ENCODE measurements at regions not wholly inside any gene's neighbourhood (a gene's known extent, or its start where the extent isn't known, plus 50 kb on each side); places are given as distances from the start of the nearest gene placed in this dataset.

GRCh38 chr6:130676773-130677144 is 150.4 kb upstream of the SMLR1 start:
- intact Hi-C loops (cut with DNase I): no loop called here
- no peak overlapping the region for H3K27ac ChIP-seq
- DNase-seq (no peak), ATAC-seq (no peak)
- H3K9me3 ChIP-seq: peaks cover 7% of the 10 kb centered on the region
- no peaks in the 10 kb centered on the region for H3K27me3 ChIP-seq (ENCODE audit: low read depth)
- peaks cover 7% of the 10 kb centered on the region for H3K4me1 ChIP-seq
- no peak overlapping the region for H3K4me3 ChIP-seq
- no peaks in the 10 kb centered on the region for H3K36me3 ChIP-seq
- TF ChIP-seq CTCF (IDR thresholded peaks at IDR 0.05): no peak

- H3K36me3 ChIP-seq: no peaks in the 10 kb centered on the region
- ATAC-seq (no peak), DNase-seq (no peak)
- H3K4me1 ChIP-seq: peaks cover 7% of the 10 kb centered on the region
- no peak for TF ChIP-seq CTCF (IDR thresholded peaks at IDR 0.05)
- intact Hi-C loops (cut with DNase I): no loop called here
- H3K4me3 ChIP-seq: no peak overlapping the region
- no peak overlapping the region for H3K27ac ChIP-seq
- H3K9me3 ChIP-seq: peaks cover 7% of the 10 kb centered on the region
- H3K27me3 ChIP-seq (ENCODE audit: low read depth): no peaks in the 10 kb centered on the region
Observed at GRCh38 chr6:130677312-130677711, 149.9 kb upstream of the SMLR1 start.

DNA sequence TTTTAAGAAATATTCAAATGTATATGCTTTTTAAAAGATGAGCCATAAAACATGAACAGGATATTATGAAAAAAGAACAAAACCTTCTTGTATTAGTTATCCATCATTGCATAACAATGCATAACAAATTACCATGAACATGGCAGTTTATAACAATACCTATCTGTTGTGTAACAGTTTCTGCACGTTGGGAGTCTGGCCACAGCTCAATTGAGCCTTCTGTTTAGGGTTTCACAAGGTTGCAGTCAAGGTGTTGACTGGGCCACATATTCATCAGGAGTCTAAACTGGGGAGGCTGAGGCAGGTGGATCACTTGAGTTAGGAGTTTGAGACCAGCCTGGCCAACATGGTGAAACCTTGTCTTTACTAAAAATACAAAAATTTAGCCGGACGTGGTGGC is 149.4 kb upstream of the SMLR1 start:
- TF ChIP-seq CTCF (IDR thresholded peaks at IDR 0.05): no peak
- Histone ChIP-seq H3K27ac (no peak overlapping the region), H3K4me1 (peaks cover 7% of the 10 kb centered on the region), H3K27me3 (ENCODE audit: low read depth) (no peaks in the 10 kb centered on the region), H3K36me3 (no peaks in the 10 kb centered on the region), H3K4me3 (no peak overlapping the region), H3K9me3 (peaks cover 7% of the 10 kb centered on the region)
- intact Hi-C loops (cut with DNase I): no loop called here
- no peak for ATAC-seq
- no peak for DNase-seq

DNA sequence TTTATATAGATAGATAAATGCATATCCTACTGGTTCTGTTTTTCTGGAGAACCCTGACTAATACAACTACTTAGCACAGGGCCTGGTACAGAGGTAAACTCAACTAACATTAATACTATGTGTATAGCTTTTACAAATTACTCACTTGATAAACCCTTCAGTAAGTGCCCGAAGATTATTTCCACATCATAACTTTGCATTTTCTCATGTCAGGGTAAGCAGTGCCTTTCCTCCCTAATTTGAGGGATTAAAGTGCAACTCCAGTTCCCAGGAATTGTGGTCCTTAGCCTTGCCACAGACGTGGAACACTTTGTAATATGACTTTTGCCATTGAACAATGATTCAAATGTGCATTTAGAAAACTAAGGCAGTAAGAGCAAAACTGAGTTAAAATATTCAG is 147.5 kb upstream of the SMLR1 start:
- Histone ChIP-seq H3K27me3 (ENCODE audit: low read depth) (no peaks in the 10 kb centered on the region), H3K9me3 (peaks cover 7% of the 10 kb centered on the region), H3K4me1 (peaks cover 7% of the 10 kb centered on the region), H3K27ac (no peak overlapping the region), H3K36me3 (no peaks in the 10 kb centered on the region), H3K4me3 (no peak overlapping the region)
- intact Hi-C loops (cut with DNase I): no loop called here
- no peak for TF ChIP-seq CTCF (IDR thresholded peaks at IDR 0.05)
- ATAC-seq (no peak), DNase-seq (no peak)

GRCh38 chr6:130680116-130680515 is 147.1 kb upstream of the SMLR1 start:
- peaks cover 7% of the 10 kb centered on the region for H3K9me3 ChIP-seq
- DNase-seq (no peak), ATAC-seq (no peak)
- H3K27ac ChIP-seq: no peak overlapping the region
- H3K4me1 ChIP-seq: peaks cover 7% of the 10 kb centered on the region
- intact Hi-C loops (cut with DNase I): no loop called here
- TF ChIP-seq CTCF (IDR thresholded peaks at IDR 0.05): no peak
- no peaks in the 10 kb centered on the region for H3K36me3 ChIP-seq
- H3K27me3 ChIP-seq (ENCODE audit: low read depth): no peaks in the 10 kb centered on the region
- H3K4me3 ChIP-seq: no peak overlapping the region

- Histone ChIP-seq H3K4me1 (peaks cover 7% of the 10 kb centered on the region), H3K4me3 (no peak overlapping the region), H3K27ac (peak overlapping the region; percentile 47), H3K9me3 (peaks cover 7% of the 10 kb centered on the region), H3K27me3 (ENCODE audit: low read depth) (no peaks in the 10 kb centered on the region), H3K36me3 (no peaks in the 10 kb centered on the region)
- no peak for TF ChIP-seq CTCF (IDR thresholded peaks at IDR 0.05)
- no peak for ATAC-seq
- no peak for DNase-seq
- intact Hi-C loops (cut with DNase I): no loop called here
Observed at GRCh38 chr6:130681028-130681427, 146.2 kb upstream of the SMLR1 start.
